ENCODE measurements at regions not wholly inside any gene's neighbourhood (a gene's known extent, or its start where the extent isn't known, plus 50 kb on each side); places are given as distances from the start of the nearest gene placed in this dataset.

DNA sequence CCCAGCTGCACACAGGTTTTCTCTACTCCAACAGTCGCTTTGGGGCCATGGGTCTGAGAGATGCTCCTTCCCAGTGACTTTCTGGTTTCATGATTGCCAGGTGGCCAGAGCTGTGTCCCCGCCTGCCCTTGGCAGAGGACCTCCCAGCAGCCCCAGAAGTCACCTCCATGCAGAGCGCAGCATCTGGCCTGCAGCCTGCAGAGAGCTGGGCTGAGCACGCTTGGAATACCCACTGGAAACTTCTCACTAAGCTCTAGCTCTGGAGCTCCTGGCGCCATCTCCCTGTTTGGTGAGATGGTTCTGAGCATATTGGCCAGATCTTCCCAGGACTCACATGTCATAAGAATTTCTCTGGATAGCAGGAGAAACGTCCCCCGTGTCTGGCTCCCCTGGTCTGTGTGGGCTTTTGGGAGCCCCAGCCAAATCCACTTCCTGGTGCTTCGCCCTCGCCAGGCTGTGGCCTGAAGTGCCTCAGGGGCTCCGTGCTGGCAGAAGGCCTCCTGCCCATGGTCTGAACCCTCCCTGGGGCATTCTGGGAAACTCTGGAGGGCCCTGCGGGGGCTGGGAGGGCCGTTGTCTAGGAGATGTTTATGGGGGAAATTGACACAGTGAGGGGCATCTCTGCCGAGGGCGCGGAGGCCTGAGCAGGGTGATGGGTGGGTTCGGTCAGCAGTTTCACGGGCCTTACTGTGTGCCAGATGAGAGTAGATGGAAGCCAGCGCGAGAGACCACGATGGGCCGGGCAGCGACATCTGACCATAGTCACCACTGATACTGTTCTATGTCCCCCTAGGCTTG is 73.2 kb upstream of the CIBAR2 start:
- POLR2A ChIA-PET, result no interaction called here
- H3K9me3 ChIP-seq, result 0 out of 2 replicates have a peak, but pooled peaks cover 6% of the 10 kb centered on the region
- 0 out of 2 replicates have a peak, but pooled peaks cover 3% of the 10 kb centered on the region for H4K20me1 ChIP-seq (ENCODE audit: insufficient read depth)
- peaks cover 17 to 21% of the 10 kb centered on the region in 2 experiments for H3K36me3 ChIP-seq (replicated peaks in 1 of 2; ENCODE audit: control insufficient read depth in 1 of 2, insufficient read depth in 2 of 2, low read length in 1 of 2)
- CTCF ChIA-PET, result interaction anchor here (0.8 to 3.1 kb wide), 5 partner anchors 12 to 112 kb away, joined by 3 to 17 read pairs (median 4); no protein-coding TSS in a partner anchor
- H3K27ac ChIP-seq (ENCODE audit: low read depth in 2 of 2, low read length in 1 of 2), result no peak overlapping the region; a peak in 1 of 4 replicates
- H2AFZ ChIP-seq (ENCODE audit: low read depth), result no peak overlapping the region
- no peaks in the 10 kb centered on the region for H3K9me2 ChIP-seq
- TF ChIP-seq TCF12 (IDR thresholded peaks at IDR 0.05) (no peak), SIN3A (IDR thresholded peaks at IDR 0.05; ENCODE audit: borderline replicate concordance, low read depth, low read length) (no peak), CHD2 (IDR thresholded peaks at IDR 0.05; ENCODE audit: low read length, partially characterized antibody) (no peak), MXI1 (IDR thresholded peaks at IDR 0.05; ENCODE audit: low read depth, low read length) (no peak), NRF1 (IDR thresholded peaks at IDR 0.05; ENCODE audit: low read depth, low read length) (no peak), SMC3 (IDR thresholded peaks at IDR 0.05; ENCODE audit: low read depth, low read length) (no peak), NFIC (IDR thresholded peaks at IDR 0.05; ENCODE audit: borderline replicate concordance) (no peak), POLR2AphosphoS5 (IDR thresholded peaks at IDR 0.05; ENCODE audit: low read depth, low read length) (no peak), RFX5 (IDR thresholded peaks at IDR 0.05; ENCODE audit: low read length) (no peak), RAD21 (IDR thresholded peaks at IDR 0.05; ENCODE audit: low read length) (no peak), GATA2 (CRISPR knock-in tag; IDR thresholded peaks at IDR 0.05) (no peak), EZH2phosphoT487 (IDR thresholded peaks at IDR 0.05; ENCODE audit: borderline replicate concordance, low read depth) (no peak), MEF2A (IDR thresholded peaks at IDR 0.05; ENCODE audit: borderline replicate concordance, low read depth) (no peak)
- TF ChIP-seq, protein P1, sequence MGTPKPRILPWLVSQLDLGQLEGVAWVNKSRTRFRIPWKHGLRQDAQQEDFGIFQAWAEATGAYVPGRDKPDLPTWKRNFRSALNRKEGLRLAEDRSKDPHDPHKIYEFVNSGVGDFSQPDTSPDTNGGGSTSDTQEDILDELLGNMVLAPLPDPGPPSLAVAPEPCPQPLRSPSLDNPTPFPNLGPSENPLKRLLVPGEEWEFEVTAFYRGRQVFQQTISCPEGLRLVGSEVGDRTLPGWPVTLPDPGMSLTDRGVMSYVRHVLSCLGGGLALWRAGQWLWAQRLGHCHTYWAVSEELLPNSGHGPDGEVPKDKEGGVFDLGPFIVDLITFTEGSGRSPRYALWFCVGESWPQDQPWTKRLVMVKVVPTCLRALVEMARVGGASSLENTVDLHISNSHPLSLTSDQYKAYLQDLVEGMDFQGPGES (IDR thresholded peaks at IDR 0.05; ENCODE audit: low read depth, low read length), result no peak
- TF ChIP-seq, protein P2, sequence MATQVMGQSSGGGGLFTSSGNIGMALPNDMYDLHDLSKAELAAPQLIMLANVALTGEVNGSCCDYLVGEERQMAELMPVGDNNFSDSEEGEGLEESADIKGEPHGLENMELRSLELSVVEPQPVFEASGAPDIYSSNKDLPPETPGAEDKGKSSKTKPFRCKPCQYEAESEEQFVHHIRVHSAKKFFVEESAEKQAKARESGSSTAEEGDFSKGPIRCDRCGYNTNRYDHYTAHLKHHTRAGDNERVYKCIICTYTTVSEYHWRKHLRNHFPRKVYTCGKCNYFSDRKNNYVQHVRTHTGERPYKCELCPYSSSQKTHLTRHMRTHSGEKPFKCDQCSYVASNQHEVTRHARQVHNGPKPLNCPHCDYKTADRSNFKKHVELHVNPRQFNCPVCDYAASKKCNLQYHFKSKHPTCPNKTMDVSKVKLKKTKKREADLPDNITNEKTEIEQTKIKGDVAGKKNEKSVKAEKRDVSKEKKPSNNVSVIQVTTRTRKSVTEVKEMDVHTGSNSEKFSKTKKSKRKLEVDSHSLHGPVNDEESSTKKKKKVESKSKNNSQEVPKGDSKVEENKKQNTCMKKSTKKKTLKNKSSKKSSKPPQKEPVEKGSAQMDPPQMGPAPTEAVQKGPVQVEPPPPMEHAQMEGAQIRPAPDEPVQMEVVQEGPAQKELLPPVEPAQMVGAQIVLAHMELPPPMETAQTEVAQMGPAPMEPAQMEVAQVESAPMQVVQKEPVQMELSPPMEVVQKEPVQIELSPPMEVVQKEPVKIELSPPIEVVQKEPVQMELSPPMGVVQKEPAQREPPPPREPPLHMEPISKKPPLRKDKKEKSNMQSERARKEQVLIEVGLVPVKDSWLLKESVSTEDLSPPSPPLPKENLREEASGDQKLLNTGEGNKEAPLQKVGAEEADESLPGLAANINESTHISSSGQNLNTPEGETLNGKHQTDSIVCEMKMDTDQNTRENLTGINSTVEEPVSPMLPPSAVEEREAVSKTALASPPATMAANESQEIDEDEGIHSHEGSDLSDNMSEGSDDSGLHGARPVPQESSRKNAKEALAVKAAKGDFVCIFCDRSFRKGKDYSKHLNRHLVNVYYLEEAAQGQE (IDR thresholded peaks at IDR 0.05; ENCODE audit: low read depth, low read length), result no peak
- TF ChIP-seq, protein P3, sequence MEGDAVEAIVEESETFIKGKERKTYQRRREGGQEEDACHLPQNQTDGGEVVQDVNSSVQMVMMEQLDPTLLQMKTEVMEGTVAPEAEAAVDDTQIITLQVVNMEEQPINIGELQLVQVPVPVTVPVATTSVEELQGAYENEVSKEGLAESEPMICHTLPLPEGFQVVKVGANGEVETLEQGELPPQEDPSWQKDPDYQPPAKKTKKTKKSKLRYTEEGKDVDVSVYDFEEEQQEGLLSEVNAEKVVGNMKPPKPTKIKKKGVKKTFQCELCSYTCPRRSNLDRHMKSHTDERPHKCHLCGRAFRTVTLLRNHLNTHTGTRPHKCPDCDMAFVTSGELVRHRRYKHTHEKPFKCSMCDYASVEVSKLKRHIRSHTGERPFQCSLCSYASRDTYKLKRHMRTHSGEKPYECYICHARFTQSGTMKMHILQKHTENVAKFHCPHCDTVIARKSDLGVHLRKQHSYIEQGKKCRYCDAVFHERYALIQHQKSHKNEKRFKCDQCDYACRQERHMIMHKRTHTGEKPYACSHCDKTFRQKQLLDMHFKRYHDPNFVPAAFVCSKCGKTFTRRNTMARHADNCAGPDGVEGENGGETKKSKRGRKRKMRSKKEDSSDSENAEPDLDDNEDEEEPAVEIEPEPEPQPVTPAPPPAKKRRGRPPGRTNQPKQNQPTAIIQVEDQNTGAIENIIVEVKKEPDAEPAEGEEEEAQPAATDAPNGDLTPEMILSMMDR (IDR thresholded peaks at IDR 0.05), result no peak
- TF ChIP-seq, protein P4, sequence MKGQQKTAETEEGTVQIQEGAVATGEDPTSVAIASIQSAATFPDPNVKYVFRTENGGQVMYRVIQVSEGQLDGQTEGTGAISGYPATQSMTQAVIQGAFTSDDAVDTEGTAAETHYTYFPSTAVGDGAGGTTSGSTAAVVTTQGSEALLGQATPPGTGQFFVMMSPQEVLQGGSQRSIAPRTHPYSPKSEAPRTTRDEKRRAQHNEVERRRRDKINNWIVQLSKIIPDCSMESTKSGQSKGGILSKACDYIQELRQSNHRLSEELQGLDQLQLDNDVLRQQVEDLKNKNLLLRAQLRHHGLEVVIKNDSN (IDR thresholded peaks at IDR 0.05; ENCODE audit: borderline replicate concordance, low read depth), result no peak
- TF ChIP-seq, protein P5, sequence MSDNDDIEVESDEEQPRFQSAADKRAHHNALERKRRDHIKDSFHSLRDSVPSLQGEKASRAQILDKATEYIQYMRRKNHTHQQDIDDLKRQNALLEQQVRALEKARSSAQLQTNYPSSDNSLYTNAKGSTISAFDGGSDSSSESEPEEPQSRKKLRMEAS (IDR thresholded peaks at IDR 0.05; ENCODE audit: low read depth), result no peak
- TF ChIP-seq, protein P6, sequence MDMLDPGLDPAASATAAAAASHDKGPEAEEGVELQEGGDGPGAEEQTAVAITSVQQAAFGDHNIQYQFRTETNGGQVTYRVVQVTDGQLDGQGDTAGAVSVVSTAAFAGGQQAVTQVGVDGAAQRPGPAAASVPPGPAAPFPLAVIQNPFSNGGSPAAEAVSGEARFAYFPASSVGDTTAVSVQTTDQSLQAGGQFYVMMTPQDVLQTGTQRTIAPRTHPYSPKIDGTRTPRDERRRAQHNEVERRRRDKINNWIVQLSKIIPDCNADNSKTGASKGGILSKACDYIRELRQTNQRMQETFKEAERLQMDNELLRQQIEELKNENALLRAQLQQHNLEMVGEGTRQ (IDR thresholded peaks at IDR 0.05; ENCODE audit: borderline replicate concordance, low read depth, low read length), result no peak
- TF ChIP-seq, protein P7, sequence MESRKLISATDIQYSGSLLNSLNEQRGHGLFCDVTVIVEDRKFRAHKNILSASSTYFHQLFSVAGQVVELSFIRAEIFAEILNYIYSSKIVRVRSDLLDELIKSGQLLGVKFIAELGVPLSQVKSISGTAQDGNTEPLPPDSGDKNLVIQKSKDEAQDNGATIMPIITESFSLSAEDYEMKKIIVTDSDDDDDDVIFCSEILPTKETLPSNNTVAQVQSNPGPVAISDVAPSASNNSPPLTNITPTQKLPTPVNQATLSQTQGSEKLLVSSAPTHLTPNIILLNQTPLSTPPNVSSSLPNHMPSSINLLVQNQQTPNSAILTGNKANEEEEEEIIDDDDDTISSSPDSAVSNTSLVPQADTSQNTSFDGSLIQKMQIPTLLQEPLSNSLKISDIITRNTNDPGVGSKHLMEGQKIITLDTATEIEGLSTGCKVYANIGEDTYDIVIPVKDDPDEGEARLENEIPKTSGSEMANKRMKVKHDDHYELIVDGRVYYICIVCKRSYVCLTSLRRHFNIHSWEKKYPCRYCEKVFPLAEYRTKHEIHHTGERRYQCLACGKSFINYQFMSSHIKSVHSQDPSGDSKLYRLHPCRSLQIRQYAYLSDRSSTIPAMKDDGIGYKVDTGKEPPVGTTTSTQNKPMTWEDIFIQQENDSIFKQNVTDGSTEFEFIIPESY (IDR thresholded peaks at IDR 0.05; ENCODE audit: borderline replicate concordance, low read depth), result no peak
- no peak overlapping the region for H3K9ac ChIP-seq
- WGBS (ENCODE audit: low lambda C conversion rate), result 96% methylated on average over 13 of the region's 22 CpGs
- H3K27me3 ChIP-seq (ENCODE audit: insufficient read depth), result no peaks in the 10 kb centered on the region
- H3F3A ChIP-seq (replicated peaks; ENCODE audit: insufficient read depth), result peaks cover 4% of the 10 kb centered on the region
- H3K4me1 ChIP-seq (ENCODE audit: control insufficient read depth in 1 of 2, insufficient read depth in 2 of 2, low read depth in 1 of 2, low read length in 1 of 2), result peaks cover 0 to 34% of the 10 kb centered on the region in 2 experiments; a peak in 1 of 4 replicates
- H3K4me3 ChIP-seq (ENCODE audit: low read depth in 2 of 2, low read length in 1 of 2), result no peak overlapping the region
- peaks cover 31% of the 10 kb centered on the region; the same call in 1 of the 2 replicates for H3K79me2 ChIP-seq (ENCODE audit: insufficient read depth)
- no peak for DNase-seq
- no peak overlapping the region for H3K4me2 ChIP-seq
